Gastrocnemius medialis (tissue), 4 donors: ENCODE measurements at regions not wholly inside any gene's neighbourhood (a gene's known extent, or its start where the extent isn't known, plus 50 kb on each side); places are given as distances from the start of the nearest gene placed in this dataset.

ENCODE experiments used
- POLR2A ChIP-seq, 2 donors: fragments of 450-650 bp; IDR thresholded peaks; one replicate each; pipeline ENCODE4 v1.6.1; 2017; ENCODE audit warnings: antibody characterized with exemption in 2 of 2, mild to moderate bottlenecking in 2 of 2, moderate library complexity in 2 of 2
- TF ChIP-seq, protein P1 (sequence below), 5 experiments: fragments of 450-650 bp in 3 of 5; fragments of 200-600 bp in 2 of 5; sonication (generic) in 2 of 5; IDR thresholded peaks in 4 of 5; conservative IDR thresholded peaks in 1 of 5; 1 replicate in 4 of 5; 2 replicates in 1 of 5; pipeline ENCODE4 v1.5.1; 2016 to 2019; ENCODE audit warnings: antibody characterized with exemption in 5 of 5, mild to moderate bottlenecking in 3 of 5, moderate library complexity in 3 of 5

- TF ChIP-seq, protein P1, sequence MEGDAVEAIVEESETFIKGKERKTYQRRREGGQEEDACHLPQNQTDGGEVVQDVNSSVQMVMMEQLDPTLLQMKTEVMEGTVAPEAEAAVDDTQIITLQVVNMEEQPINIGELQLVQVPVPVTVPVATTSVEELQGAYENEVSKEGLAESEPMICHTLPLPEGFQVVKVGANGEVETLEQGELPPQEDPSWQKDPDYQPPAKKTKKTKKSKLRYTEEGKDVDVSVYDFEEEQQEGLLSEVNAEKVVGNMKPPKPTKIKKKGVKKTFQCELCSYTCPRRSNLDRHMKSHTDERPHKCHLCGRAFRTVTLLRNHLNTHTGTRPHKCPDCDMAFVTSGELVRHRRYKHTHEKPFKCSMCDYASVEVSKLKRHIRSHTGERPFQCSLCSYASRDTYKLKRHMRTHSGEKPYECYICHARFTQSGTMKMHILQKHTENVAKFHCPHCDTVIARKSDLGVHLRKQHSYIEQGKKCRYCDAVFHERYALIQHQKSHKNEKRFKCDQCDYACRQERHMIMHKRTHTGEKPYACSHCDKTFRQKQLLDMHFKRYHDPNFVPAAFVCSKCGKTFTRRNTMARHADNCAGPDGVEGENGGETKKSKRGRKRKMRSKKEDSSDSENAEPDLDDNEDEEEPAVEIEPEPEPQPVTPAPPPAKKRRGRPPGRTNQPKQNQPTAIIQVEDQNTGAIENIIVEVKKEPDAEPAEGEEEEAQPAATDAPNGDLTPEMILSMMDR (IDR thresholded peaks at IDR 0.05 in 4 of 5, conservative IDR thresholded peaks at IDR 0.05 in 1 of 5), result no peak
- TF ChIP-seq POLR2A (IDR thresholded peaks at IDR 0.05), result no peak
Measured at GRCh38 chr4:23279377-23279986, 586.7 kb downstream of the GBA3 start.
